ENCODE measurements at regions not wholly inside any gene's neighbourhood (a gene's known extent, or its start where the extent isn't known, plus 50 kb on each side); places are given as distances from the start of the nearest gene placed in this dataset.

DNA sequence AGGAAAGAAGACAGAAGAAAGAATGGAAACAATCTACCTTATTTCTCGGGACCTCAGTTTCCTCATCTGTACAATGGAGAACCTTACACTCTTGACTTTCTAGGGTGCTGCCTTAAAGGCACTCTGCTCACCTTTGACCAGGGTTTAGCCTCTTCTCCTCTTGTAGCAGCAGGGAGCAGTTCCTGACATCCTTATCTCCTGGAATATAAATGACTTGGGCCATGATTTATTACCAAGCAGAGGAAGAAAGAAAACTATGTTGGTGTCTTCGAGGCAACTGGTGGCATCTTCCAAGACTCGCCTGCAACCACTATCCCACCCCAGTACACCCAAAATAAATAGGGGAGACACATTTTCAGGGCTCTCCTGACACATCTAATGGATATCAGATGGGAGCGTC, 314.2 kb downstream of the BUD13 start:
- TF ChIP-seq, protein P1, sequence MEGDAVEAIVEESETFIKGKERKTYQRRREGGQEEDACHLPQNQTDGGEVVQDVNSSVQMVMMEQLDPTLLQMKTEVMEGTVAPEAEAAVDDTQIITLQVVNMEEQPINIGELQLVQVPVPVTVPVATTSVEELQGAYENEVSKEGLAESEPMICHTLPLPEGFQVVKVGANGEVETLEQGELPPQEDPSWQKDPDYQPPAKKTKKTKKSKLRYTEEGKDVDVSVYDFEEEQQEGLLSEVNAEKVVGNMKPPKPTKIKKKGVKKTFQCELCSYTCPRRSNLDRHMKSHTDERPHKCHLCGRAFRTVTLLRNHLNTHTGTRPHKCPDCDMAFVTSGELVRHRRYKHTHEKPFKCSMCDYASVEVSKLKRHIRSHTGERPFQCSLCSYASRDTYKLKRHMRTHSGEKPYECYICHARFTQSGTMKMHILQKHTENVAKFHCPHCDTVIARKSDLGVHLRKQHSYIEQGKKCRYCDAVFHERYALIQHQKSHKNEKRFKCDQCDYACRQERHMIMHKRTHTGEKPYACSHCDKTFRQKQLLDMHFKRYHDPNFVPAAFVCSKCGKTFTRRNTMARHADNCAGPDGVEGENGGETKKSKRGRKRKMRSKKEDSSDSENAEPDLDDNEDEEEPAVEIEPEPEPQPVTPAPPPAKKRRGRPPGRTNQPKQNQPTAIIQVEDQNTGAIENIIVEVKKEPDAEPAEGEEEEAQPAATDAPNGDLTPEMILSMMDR (IDR thresholded peaks at IDR 0.05): no peak
- TF ChIP-seq POLR2A (IDR thresholded peaks at IDR 0.05) (no peak), POLR2AphosphoS5 (IDR thresholded peaks at IDR 0.05) (no peak)
